Stimulated activated CD8-positive, alpha-beta memory T cell treated with anti-CD3 and anti-CD28 coated beads, Interleukin-7, amount 100 ng/mL, for 48 hours (primary cell): ENCODE measurements at regions not wholly inside any gene's neighbourhood (a gene's known extent, or its start where the extent isn't known, plus 50 kb on each side); places are given as distances from the start of the nearest gene placed in this dataset.
"Not testable (repeated sequence)": the region's sequence is repeated elsewhere in the genome, so short reads cannot be mapped to it uniquely, and the experiment has no call there.

Experiments used
- DNase-seq, 2 donors: peaks; one replicate each; pipeline ENCODE4 v3.0.0-alpha.2; 2020; ENCODE audit warnings: low read depth in 1 of 2; ENCODE audit errors: extremely low read depth in 1 of 2

- DNase-seq = no peak
Observed at GRCh38 chr1:100627936-100628335, 90.0 kb downstream of the GPR88 start.

GRCh38 chr1:100628631-100629081 lies 90.7 kb downstream of the GPR88 start:
- DNase-seq = no peak

- DNase-seq = no peak
Observed at GRCh38 chr1:100629391-100629790, 90.2 kb upstream of the VCAM1 start.

GRCh38 chr1:100631015-100631551 lies 88.5 kb upstream of the VCAM1 start:
- no peak for DNase-seq

GRCh38 chr1:100642826-100643225 lies 76.7 kb upstream of the VCAM1 start:
- no peak for DNase-seq

- DNase-seq = no peak
Observed at GRCh38 chr1:100643471-100644196, 75.9 kb upstream of the VCAM1 start.

GRCh38 chr1:100646001-100646400 lies 73.5 kb upstream of the VCAM1 start:
- DNase-seq = no peak

- DNase-seq = no peak
Observed at GRCh38 chr1:100649146-100649545, 70.4 kb upstream of the VCAM1 start.

GRCh38 chr1:100657876-100658715 lies 61.4 kb upstream of the VCAM1 start:
- no peak for DNase-seq

- DNase-seq = no peak
Observed at GRCh38 chr1:100658716-100659026, 60.9 kb upstream of the VCAM1 start.

- no peak for DNase-seq
Observed at GRCh38 chr1:100661176-100661575, 58.4 kb upstream of the VCAM1 start.

GRCh38 chr1:100668494-100668893 lies 51.0 kb upstream of the VCAM1 start:
- DNase-seq = not testable (repeated sequence)
